ENCODE measurements at regions not wholly inside any gene's neighbourhood (a gene's known extent, or its start where the extent isn't known, plus 50 kb on each side); places are given as distances from the start of the nearest gene placed in this dataset.

DNA sequence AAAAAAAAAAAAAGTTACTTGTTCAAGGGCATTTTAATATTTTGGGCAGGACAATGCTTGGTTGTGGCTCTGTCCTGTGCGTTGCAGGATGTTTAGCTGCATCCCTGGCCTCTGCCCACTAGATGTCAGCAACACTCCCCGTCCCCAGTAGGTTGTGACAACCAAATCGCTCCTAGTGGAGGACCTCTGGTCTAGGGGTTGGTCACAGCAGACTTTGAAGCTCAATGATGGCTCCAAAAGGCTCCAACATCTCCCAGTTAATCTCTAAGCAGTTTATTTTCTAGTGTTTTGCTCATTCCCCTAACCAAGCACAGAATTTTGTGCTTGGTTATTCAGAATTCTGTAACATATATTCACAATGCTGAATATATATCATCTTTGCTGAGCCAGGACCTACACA lies 67.0 kb downstream of the CHRNA1 start:
- DNase-seq = peak in 3 of 6 donors; percentile 16 to 55 (median 41)
- H3K27ac ChIP-seq = no peak overlapping the region
- H3K4me3 ChIP-seq = no peak overlapping the region
- peak; percentile 86 to 96 (median 92) for ATAC-seq
- H3K9me3 ChIP-seq = no peaks in the 10 kb centered on the region
- no peaks in the 10 kb centered on the region for H3K4me1 ChIP-seq
- no peaks in the 10 kb centered on the region for H3K36me3 ChIP-seq
- WGBS, 2 donors = 1 to 3% methylated on average over 3 of the region's 3 CpGs
- FAIRE-seq = no peak
- peak; percentile 57 to 72 (median 64) for TF ChIP-seq CTCF (IDR thresholded peaks at IDR 0.05)
- intact Hi-C loops (cut with DNase I) = no loop called here
- H3K27me3 ChIP-seq = no peaks in the 10 kb centered on the region

DNA sequence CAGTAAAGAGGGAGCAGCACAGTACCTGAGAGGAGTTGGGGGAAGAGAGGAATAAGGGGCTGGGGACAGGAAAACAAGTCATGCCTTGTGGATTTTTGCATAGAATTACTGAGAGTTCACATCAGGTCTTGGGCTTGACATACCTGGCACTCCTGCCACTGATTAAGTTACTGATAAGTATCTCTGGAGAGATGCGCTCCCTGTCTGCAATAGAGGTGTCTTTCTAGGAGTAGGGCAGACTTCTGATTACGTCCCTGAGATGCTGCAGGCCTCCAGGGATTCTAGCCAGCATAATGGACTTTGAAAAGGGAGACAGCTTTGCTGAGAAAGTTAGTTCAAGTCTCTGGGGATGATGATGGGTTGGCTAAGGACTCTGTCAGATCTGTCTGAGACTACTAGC lies 69.4 kb downstream of the CHRNA1 start:
- Histone ChIP-seq H3K27ac (no peak overlapping the region), H3K27me3 (no peaks in the 10 kb centered on the region), H3K36me3 (no peaks in the 10 kb centered on the region), H3K4me3 (no peak overlapping the region), H3K9me3 (no peaks in the 10 kb centered on the region), H3K4me1 (no peaks in the 10 kb centered on the region)
- no peak for TF ChIP-seq CTCF (IDR thresholded peaks at IDR 0.05)
- FAIRE-seq (no peak), ATAC-seq (no peak), DNase-seq (no peak)
- intact Hi-C loops (cut with DNase I) = no loop called here
- 48 to 59% methylated on average over 2 of the region's 2 CpGs for WGBS, 2 donors

- no peak for TF ChIP-seq CTCF (IDR thresholded peaks at IDR 0.05)
- 72 to 78% methylated on average over 5 of the region's 5 CpGs for WGBS, 2 donors
- Histone ChIP-seq H3K4me3 (no peak overlapping the region), H3K27ac (no peak overlapping the region), H3K9me3 (no peaks in the 10 kb centered on the region), H3K27me3 (no peaks in the 10 kb centered on the region), H3K36me3 (no peaks in the 10 kb centered on the region), H3K4me1 (no peaks in the 10 kb centered on the region)
- intact Hi-C loops (cut with DNase I) = no loop called here
- DNase-seq = no peak
- no peak for FAIRE-seq
- no peak for ATAC-seq
Observed at GRCh38 chr2:174694196-174694878, 69.9 kb downstream of the CHRNA1 start.

DNA sequence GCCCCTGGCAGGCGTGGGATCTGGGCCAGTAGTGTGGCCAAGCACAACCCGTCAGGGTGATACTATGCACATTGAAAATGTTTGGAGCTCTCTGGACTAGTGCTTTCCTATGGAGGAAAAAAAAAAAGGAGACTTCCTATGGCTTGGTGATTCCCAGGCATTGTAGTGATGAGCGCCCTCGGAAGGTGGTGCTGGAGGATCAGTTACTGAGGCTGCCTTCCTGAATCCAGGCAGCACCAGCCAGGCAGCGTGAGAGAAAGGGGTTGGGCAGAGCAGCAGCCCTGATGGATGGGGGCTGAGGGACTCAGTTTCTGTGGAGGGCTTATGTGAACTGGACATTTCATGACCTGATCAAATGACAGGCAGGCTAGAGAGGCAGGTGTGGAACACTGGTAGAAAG lies 70.9 kb downstream of the CHRNA1 start:
- TF ChIP-seq CTCF (IDR thresholded peaks at IDR 0.05) = no peak
- no peaks in the 10 kb centered on the region for H3K9me3 ChIP-seq
- intact Hi-C loops (cut with DNase I) = no loop called here
- no peaks in the 10 kb centered on the region for H3K36me3 ChIP-seq
- FAIRE-seq (no peak), ATAC-seq (no peak), DNase-seq (no peak)
- no peaks in the 10 kb centered on the region for H3K27me3 ChIP-seq
- 80 to 84% methylated on average over 5 of the region's 5 CpGs for WGBS, 2 donors
- no peak overlapping the region for H3K4me3 ChIP-seq
- no peak overlapping the region for H3K27ac ChIP-seq
- H3K4me1 ChIP-seq = no peaks in the 10 kb centered on the region

DNA sequence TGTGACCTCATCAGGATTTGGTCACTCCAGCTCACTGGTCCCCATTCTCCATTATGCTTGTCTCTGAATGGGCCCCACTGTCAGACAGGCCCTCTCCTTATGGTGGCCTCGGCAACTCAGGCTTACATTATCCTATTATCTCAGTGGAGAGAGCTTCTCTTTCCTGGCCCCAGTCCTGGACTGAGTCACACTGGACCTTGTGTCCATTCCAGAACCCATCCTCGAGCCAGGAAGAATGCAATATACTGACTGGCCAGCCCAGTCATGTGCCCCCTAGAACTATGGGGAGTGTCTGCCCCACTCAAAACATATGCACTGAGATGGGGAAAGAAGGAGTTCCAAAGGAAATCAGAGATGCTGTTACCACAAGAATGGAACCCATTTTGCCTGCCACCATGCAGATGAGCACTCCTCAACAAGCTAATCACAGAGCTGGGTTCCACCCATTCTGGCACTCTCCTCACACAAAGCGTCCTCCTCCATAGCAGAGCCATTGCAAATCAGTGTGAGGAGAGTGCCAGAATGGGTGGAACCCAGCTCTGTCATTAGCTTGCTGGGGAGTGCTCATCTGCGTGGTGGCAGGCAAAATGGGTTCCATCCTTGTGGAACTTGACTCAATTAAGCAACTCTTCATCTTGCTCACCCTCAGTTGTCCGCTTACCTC lies 71.9 kb downstream of the CHRNA1 start:
- intact Hi-C loops (cut with DNase I) = no loop called here
- Histone ChIP-seq H3K4me3 (no peak overlapping the region), H3K4me1 (no peaks in the 10 kb centered on the region), H3K36me3 (no peaks in the 10 kb centered on the region), H3K27me3 (no peaks in the 10 kb centered on the region), H3K9me3 (no peaks in the 10 kb centered on the region), H3K27ac (no peak overlapping the region)
- DNase-seq = no peak
- no peak for TF ChIP-seq CTCF (IDR thresholded peaks at IDR 0.05)
- WGBS, 2 donors = 78 to 82% methylated on average over 5 of the region's 5 CpGs
- FAIRE-seq = no peak
- no peak for ATAC-seq

All from pancreas (tissue), 10 donors.